AG09309 (cell line): ENCODE measurements at regions not wholly inside any gene's neighbourhood (a gene's known extent, or its start where the extent isn't known, plus 50 kb on each side); places are given as distances from the start of the nearest gene placed in this dataset.

Experiments used
- DNase-seq: peaks from one replicate; pipeline ENCODE4 v3.0.0-alpha.2; 2010; ENCODE audit warnings: low read depth
- H3K4me3 ChIP-seq: 2 replicates; pipeline ENCODE4 v1.5.1; 2011; ENCODE audit warnings: mild to moderate bottlenecking, low read depth, low read length, moderate library complexity; ENCODE audit not compliant: control insufficient read depth
- CTCF ChIP-seq: IDR thresholded peaks from 2 replicates; pipeline ENCODE4 v1.5.1; 2011; ENCODE audit warnings: mild to moderate bottlenecking, low read depth, low read length, inconsistent platforms; ENCODE audit not compliant: insufficient read depth, control insufficient read depth; ENCODE audit errors: missing control alignments

GRCh38 chr3:55180161-55180560 lies 252.3 kb upstream of the LRTM1 start:
- no peak overlapping the region for H3K4me3 ChIP-seq
- TF ChIP-seq CTCF: no peak
- DNase-seq: no peak

- no peak overlapping the region for H3K4me3 ChIP-seq
- no peak for DNase-seq
- TF ChIP-seq CTCF: no peak
Measured at GRCh38 chr3:55178336-55178735, 250.5 kb upstream of the LRTM1 start.

GRCh38 chr3:55177749-55178148 lies 249.9 kb upstream of the LRTM1 start:
- DNase-seq: no peak
- no peak for TF ChIP-seq CTCF

GRCh38 chr3:55175423-55175822 lies 247.6 kb upstream of the LRTM1 start:
- no peak for TF ChIP-seq CTCF

More at GRCh38 chr3:55177749-55178148, 249.9 kb upstream of the LRTM1 start:
- H3K4me3 ChIP-seq: no peak overlapping the region

GRCh38 chr3:55174747-55175146 lies 246.9 kb upstream of the LRTM1 start:
- no peak for TF ChIP-seq CTCF
- no peak for DNase-seq
- no peak overlapping the region for H3K4me3 ChIP-seq

More at GRCh38 chr3:55175423-55175822, 247.6 kb upstream of the LRTM1 start:
- DNase-seq: no peak
- H3K4me3 ChIP-seq: no peak overlapping the region

GRCh38 chr3:55173504-55173903 lies 245.6 kb upstream of the LRTM1 start:
- no peak overlapping the region for H3K4me3 ChIP-seq
- DNase-seq: no peak
- TF ChIP-seq CTCF: no peak

GRCh38 chr3:55172913-55173312 lies 245.1 kb upstream of the LRTM1 start:
- H3K4me3 ChIP-seq: no peak overlapping the region
- no peak for DNase-seq
- TF ChIP-seq CTCF: no peak
